Adrenal gland (tissue), 5 donors: ENCODE measurements at regions not wholly inside any gene's neighbourhood (a gene's known extent, or its start where the extent isn't known, plus 50 kb on each side); places are given as distances from the start of the nearest gene placed in this dataset.

Experiments
- POLR2A ChIP-seq, 2 donors: fragments of 450-650 bp; IDR thresholded peaks; one replicate each; pipeline ENCODE4 v1.6.1; 2017; ENCODE audit warnings: antibody characterized with exemption in 2 of 2, mild to moderate bottlenecking in 2 of 2, moderate library complexity in 1 of 2
- TF ChIP-seq, protein P1 (sequence below), 6 experiments: fragments of 450-650 bp in 4 of 6; fragments of 200-600 bp in 2 of 6; sonication (generic) in 1 of 6; IDR thresholded peaks; 1 replicate in 5 of 6; 2 replicates in 1 of 6; pipeline versions ENCODE4 v1.5.1 to v1.8.0; 2016 to 2021; ENCODE audit warnings: antibody characterized with exemption in 6 of 6, mild to moderate bottlenecking in 2 of 6, moderate library complexity in 1 of 6
- donor health status: DM: no; HTN: no; CAD: no.

DNA sequence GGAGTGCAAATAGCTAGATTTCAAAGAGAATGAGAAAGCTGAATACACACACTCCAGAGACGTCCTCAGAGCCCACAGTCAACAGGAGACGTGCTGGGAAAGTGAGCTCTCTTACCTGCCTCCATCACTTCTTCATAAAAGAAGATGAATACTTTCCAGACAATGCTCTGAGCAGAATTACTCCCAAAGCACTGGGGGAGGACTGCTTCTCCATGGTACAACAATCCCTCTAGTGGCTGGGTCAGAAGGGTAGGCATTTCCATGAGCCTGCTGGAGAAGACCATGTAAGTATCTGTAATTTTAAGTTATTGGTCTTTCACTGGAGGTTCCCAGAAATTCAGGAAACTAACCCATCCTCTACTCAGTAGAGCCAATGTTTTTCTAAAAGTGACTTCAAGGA, 190.3 kb downstream of the RBM43 start:
- TF ChIP-seq, protein P1, sequence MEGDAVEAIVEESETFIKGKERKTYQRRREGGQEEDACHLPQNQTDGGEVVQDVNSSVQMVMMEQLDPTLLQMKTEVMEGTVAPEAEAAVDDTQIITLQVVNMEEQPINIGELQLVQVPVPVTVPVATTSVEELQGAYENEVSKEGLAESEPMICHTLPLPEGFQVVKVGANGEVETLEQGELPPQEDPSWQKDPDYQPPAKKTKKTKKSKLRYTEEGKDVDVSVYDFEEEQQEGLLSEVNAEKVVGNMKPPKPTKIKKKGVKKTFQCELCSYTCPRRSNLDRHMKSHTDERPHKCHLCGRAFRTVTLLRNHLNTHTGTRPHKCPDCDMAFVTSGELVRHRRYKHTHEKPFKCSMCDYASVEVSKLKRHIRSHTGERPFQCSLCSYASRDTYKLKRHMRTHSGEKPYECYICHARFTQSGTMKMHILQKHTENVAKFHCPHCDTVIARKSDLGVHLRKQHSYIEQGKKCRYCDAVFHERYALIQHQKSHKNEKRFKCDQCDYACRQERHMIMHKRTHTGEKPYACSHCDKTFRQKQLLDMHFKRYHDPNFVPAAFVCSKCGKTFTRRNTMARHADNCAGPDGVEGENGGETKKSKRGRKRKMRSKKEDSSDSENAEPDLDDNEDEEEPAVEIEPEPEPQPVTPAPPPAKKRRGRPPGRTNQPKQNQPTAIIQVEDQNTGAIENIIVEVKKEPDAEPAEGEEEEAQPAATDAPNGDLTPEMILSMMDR (IDR thresholded peaks at IDR 0.05) = peak in 4 of 6 experiments; percentile 6 to 39 (median 34)
- TF ChIP-seq POLR2A (IDR thresholded peaks at IDR 0.05) = no peak
